Uterus (tissue), 2 donors: ENCODE measurements at regions not wholly inside any gene's neighbourhood (a gene's known extent, or its start where the extent isn't known, plus 50 kb on each side); places are given as distances from the start of the nearest gene placed in this dataset.

Experiments used
- CTCF ChIP-seq, 4 experiments: fragments of 200-600 bp in 2 of 4; fragments of 450-650 bp in 2 of 4; sonication (generic) in 2 of 4; IDR thresholded peaks; one replicate each; pipeline ENCODE4 v1.5.1; 2016 to 2019; ENCODE audit warnings: antibody characterized with exemption in 4 of 4, mild to moderate bottlenecking in 2 of 4, moderate library complexity in 1 of 4
- POLR2A ChIP-seq, 2 donors: fragments of 450-650 bp; IDR thresholded peaks; one replicate each; pipeline ENCODE4 v1.6.1; 2016; ENCODE audit warnings: antibody characterized with exemption in 2 of 2, mild to moderate bottlenecking in 1 of 2, moderate library complexity in 1 of 2

GRCh38 chr11:95512682-95513081 is 276.9 kb downstream of the FAM76B start:
- no peak for TF ChIP-seq CTCF (IDR thresholded peaks at IDR 0.05)
- no peak for TF ChIP-seq POLR2A (IDR thresholded peaks at IDR 0.05)
